GM21576 (cell line): ENCODE measurements at regions not wholly inside any gene's neighbourhood (a gene's known extent, or its start where the extent isn't known, plus 50 kb on each side); places are given as distances from the start of the nearest gene placed in this dataset.
"Not testable (repeated sequence)": the region's sequence is repeated elsewhere in the genome, so short reads cannot be mapped to it uniquely, and the experiment has no call there.

Experiments
- ATAC-seq: cut with Tn5 transposase; IDR thresholded peaks from one replicate; pipeline ENCODE4 v1.9.1; 2021; ENCODE audit warnings: mild to moderate bottlenecking, moderate library complexity; ENCODE audit not compliant: unreplicated experiment

- no peak for ATAC-seq
These were observed 116.5 kb upstream of the OLIG3 start for GRCh38 chr6:137610702-137611101.

GRCh38 chr6:137623293-137623692, 129.1 kb upstream of the OLIG3 start:
- ATAC-seq: no peak

- ATAC-seq: no peak
These were observed 131.0 kb upstream of the OLIG3 start for GRCh38 chr6:137625100-137625661.

GRCh38 chr6:137625808-137626207, 131.6 kb upstream of the OLIG3 start:
- ATAC-seq: no peak

GRCh38 chr6:137630666-137631065, 136.5 kb upstream of the OLIG3 start:
- ATAC-seq: no peak

GRCh38 chr6:137631323-137631722, 137.1 kb upstream of the OLIG3 start:
- no peak for ATAC-seq

GRCh38 chr6:137634177-137634576, 140.0 kb upstream of the OLIG3 start:
- ATAC-seq: not testable (repeated sequence)

- ATAC-seq: no peak
These were observed 142.9 kb upstream of the OLIG3 start for GRCh38 chr6:137637121-137637520.

- no peak for ATAC-seq
These were observed 144.9 kb upstream of the OLIG3 start for GRCh38 chr6:137638926-137639706.

- ATAC-seq: no peak
These were observed 145.9 kb upstream of the OLIG3 start for GRCh38 chr6:137640086-137640485.

- ATAC-seq: peak; percentile 75
These were observed 147.4 kb upstream of the OLIG3 start for GRCh38 chr6:137641474-137642077.

GRCh38 chr6:137643210-137643609, 149.0 kb upstream of the OLIG3 start:
- ATAC-seq: not testable (repeated sequence)

GRCh38 chr6:137643644-137644043, 149.4 kb upstream of the OLIG3 start:
- not testable (repeated sequence) for ATAC-seq

GRCh38 chr6:137645850-137646249, 151.7 kb upstream of the OLIG3 start:
- ATAC-seq: no peak

GRCh38 chr6:137646484-137646883, 152.3 kb upstream of the OLIG3 start:
- no peak for ATAC-seq

- no peak for ATAC-seq
These were observed 153.7 kb upstream of the OLIG3 start for GRCh38 chr6:137647762-137648447.

- ATAC-seq: no peak
These were observed 156.5 kb upstream of the OLIG3 start for GRCh38 chr6:137650720-137651119.

- no peak for ATAC-seq
These were observed 157.0 kb upstream of the OLIG3 start for GRCh38 chr6:137651178-137651577.

- no peak for ATAC-seq
These were observed 157.6 kb upstream of the OLIG3 start for GRCh38 chr6:137651591-137652335.

- no peak for ATAC-seq
These were observed 158.9 kb upstream of the OLIG3 start for GRCh38 chr6:137652961-137653705.
